ENCODE measurements at regions not wholly inside any gene's neighbourhood (a gene's known extent, or its start where the extent isn't known, plus 50 kb on each side); places are given as distances from the start of the nearest gene placed in this dataset.

- peak; percentile 2 for DNase-seq (ENCODE audit: low read depth)
- TF ChIP-seq POLR2A (IDR thresholded peaks at IDR 0.05; ENCODE audit: extremely low read depth, insufficient read length) (no peak), MYC (IDR thresholded peaks at IDR 0.05; ENCODE audit: low read depth, low read length) (no peak)
- TF ChIP-seq, protein P1, sequence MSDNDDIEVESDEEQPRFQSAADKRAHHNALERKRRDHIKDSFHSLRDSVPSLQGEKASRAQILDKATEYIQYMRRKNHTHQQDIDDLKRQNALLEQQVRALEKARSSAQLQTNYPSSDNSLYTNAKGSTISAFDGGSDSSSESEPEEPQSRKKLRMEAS (IDR thresholded peaks at IDR 0.05; ENCODE audit: low read depth, low read length), result no peak
- TF ChIP-seq, protein P2, sequence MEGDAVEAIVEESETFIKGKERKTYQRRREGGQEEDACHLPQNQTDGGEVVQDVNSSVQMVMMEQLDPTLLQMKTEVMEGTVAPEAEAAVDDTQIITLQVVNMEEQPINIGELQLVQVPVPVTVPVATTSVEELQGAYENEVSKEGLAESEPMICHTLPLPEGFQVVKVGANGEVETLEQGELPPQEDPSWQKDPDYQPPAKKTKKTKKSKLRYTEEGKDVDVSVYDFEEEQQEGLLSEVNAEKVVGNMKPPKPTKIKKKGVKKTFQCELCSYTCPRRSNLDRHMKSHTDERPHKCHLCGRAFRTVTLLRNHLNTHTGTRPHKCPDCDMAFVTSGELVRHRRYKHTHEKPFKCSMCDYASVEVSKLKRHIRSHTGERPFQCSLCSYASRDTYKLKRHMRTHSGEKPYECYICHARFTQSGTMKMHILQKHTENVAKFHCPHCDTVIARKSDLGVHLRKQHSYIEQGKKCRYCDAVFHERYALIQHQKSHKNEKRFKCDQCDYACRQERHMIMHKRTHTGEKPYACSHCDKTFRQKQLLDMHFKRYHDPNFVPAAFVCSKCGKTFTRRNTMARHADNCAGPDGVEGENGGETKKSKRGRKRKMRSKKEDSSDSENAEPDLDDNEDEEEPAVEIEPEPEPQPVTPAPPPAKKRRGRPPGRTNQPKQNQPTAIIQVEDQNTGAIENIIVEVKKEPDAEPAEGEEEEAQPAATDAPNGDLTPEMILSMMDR (IDR thresholded peaks at IDR 0.05; ENCODE audit: low read depth, low read length), result no peak
Observed at GRCh38 chr13:107170270-107170931, 602.5 kb upstream of the ARGLU1 start.

DNA sequence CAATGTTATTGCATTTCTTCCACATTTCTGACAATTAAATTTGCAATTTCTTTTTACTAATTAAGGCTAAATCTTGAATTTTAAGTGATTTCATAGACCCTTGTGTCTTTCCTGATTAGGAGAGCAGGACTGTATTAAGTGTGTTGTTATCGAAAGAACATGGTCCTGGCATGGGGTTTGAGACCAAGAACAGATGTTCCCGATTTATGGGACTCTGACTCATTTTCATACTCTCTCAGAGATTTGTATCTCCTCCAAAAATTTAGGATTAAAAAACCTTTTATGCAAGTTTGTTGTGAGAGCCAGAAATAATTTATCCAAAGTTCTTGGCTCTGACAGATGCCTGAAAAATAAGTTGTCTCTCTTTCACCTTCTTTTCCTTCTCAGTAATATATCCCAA is 589.3 kb upstream of the ARGLU1 start:
- DNase-seq (ENCODE audit: low read depth), result no peak
- H3K4me3 ChIP-seq (ENCODE audit: low read depth, low read length), result no peak overlapping the region
- TF ChIP-seq, protein P2 (IDR thresholded peaks at IDR 0.05; ENCODE audit: low read depth, low read length), result no peak
- TF ChIP-seq MYC (IDR thresholded peaks at IDR 0.05; ENCODE audit: low read depth, low read length), result no peak
- TF ChIP-seq, protein P1 (IDR thresholded peaks at IDR 0.05; ENCODE audit: low read depth, low read length), result no peak
- no peak for TF ChIP-seq POLR2A (IDR thresholded peaks at IDR 0.05; ENCODE audit: extremely low read depth, insufficient read length)

More at GRCh38 chr13:107170270-107170931, 602.5 kb upstream of the ARGLU1 start:
- H3K4me3 ChIP-seq (ENCODE audit: low read depth, low read length), result no peak overlapping the region

GRCh38 chr13:107144432-107144831 is 576.5 kb upstream of the ARGLU1 start:
- DNase-seq (ENCODE audit: low read depth), result no peak
- no peak overlapping the region for H3K4me3 ChIP-seq (ENCODE audit: low read depth, low read length)
- TF ChIP-seq POLR2A (IDR thresholded peaks at IDR 0.05; ENCODE audit: extremely low read depth, insufficient read length) (no peak), MYC (IDR thresholded peaks at IDR 0.05; ENCODE audit: low read depth, low read length) (no peak)
- TF ChIP-seq, protein P2 (IDR thresholded peaks at IDR 0.05; ENCODE audit: low read depth, low read length), result no peak
- TF ChIP-seq, protein P1 (IDR thresholded peaks at IDR 0.05; ENCODE audit: low read depth, low read length), result no peak

DNA sequence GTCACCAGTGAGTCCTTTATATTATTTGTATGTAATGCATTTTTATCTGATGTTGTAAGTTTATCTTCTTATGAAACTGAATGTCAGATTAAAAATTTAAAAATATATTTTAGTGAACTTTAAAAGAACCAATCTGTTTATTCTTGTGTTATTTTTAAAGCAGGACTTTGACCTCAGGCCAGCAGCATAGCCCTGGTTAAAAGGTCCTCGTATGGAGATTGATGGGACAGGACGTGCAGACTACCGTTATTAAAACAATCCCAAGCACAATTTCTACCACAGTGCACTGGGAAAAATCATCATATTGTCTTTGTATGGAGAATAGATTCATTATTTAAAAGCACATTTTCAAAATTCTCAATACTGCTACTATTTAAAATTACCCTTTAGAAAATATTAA is 573.8 kb upstream of the ARGLU1 start:
- H3K4me3 ChIP-seq (ENCODE audit: low read depth, low read length), result no peak overlapping the region
- TF ChIP-seq POLR2A (IDR thresholded peaks at IDR 0.05; ENCODE audit: extremely low read depth, insufficient read length) (no peak), MYC (IDR thresholded peaks at IDR 0.05; ENCODE audit: low read depth, low read length) (no peak)
- TF ChIP-seq, protein P1 (IDR thresholded peaks at IDR 0.05; ENCODE audit: low read depth, low read length), result no peak
- TF ChIP-seq, protein P2 (IDR thresholded peaks at IDR 0.05; ENCODE audit: low read depth, low read length), result no peak
- no peak for DNase-seq (ENCODE audit: low read depth)

- no peak for DNase-seq (ENCODE audit: low read depth)
Observed at GRCh38 chr13:107139006-107139405, 571.1 kb upstream of the ARGLU1 start.

More at GRCh38 chr13:107139006-107139405, 571.1 kb upstream of the ARGLU1 start:
- H3K4me3 ChIP-seq (ENCODE audit: low read depth, low read length), result no peak overlapping the region
- TF ChIP-seq MYC (IDR thresholded peaks at IDR 0.05; ENCODE audit: low read depth, low read length) (no peak), POLR2A (IDR thresholded peaks at IDR 0.05; ENCODE audit: extremely low read depth, insufficient read length) (no peak)
- TF ChIP-seq, protein P2 (IDR thresholded peaks at IDR 0.05; ENCODE audit: low read depth, low read length), result no peak
- TF ChIP-seq, protein P1 (IDR thresholded peaks at IDR 0.05; ENCODE audit: low read depth, low read length), result no peak

Measured in NB4 (cell line).